GM18502 (cell line): ENCODE measurements at regions not wholly inside any gene's neighbourhood (a gene's known extent, or its start where the extent isn't known, plus 50 kb on each side); places are given as distances from the start of the nearest gene placed in this dataset.

ENCODE experiments used
- ATAC-seq: cut with Tn5 transposase; IDR thresholded peaks from one replicate; pipeline ENCODE4 v1.9.1; 2021; ENCODE audit warnings: mild to moderate bottlenecking; ENCODE audit not compliant: unreplicated experiment, poor library complexity

DNA sequence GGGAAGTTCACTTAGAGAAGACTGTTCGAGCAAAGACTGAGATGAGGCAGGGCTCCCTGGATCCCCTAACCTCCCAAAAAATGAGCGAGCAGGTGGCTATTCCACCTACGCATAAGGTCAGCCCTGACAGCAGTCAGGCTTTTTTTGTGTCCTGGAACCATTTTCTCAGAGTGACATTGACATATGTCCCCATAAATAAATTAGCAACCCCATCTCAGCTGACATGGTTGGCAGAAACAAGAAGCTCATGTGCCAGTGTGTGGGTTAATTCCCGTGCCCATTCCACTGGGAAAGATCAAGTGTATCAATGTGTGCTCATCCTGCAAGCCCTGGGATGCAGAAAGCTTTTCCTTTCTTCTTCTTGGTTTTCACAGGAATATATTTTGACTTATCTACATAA is 740.4 kb upstream of the CELF4 start:
- no peak for ATAC-seq

DNA sequence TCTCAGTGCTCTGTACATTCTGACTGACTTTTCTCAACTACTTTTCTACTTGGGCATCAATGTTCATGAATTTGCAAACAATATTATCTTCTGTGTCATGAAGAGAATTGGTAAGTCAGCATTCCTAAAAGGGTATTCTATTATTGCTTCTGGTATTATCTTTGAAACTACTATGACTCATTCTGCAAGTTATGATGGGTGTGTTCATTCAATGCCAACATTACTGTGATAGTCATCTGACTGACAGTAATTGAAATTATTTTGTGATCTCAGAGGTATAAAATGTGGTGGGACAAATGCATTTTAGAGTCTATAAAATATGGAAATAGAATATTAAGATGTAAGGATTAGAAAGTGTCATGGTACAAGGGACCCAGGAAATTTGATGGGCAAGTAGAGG is 736.0 kb upstream of the CELF4 start:
- no peak for ATAC-seq

DNA sequence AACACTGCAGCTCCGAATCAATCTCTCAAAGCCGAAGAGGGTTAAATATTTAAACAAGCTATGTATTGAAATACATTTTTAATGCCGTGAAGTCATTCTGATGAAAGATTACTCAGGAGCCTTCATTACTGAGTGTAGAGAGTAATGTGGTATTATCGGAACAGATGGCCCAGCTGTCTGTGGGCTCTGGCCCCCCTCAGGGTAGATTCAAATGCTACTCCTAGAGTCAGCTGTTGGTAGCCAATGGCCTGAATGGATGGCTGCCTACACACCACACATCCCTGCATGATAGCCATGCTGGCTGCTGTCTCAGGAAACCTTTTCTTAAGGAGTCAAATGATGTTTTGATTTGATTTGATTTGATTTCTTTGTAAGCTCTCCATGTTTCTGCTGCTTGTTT is 732.3 kb upstream of the CELF4 start:
- no peak for ATAC-seq

DNA sequence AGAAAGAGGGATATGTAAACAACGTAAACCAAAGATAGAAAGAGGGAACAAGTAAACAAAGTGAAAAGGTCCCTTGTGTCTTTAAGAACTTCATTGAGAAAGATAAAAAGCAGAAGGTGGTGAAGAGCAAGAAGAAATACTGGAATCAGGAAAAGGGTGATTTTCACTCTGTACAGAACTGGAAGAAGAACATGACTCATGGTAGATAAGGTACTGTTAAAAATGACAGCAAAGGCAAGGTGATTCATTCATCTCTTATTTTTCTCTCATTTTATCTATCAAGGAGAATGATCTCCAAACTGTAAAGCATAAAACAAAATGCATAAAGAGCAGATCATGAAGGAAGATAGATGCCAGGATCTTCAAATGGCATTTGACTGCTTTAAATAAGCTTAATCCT is 724.6 kb upstream of the CELF4 start:
- no peak for ATAC-seq

DNA sequence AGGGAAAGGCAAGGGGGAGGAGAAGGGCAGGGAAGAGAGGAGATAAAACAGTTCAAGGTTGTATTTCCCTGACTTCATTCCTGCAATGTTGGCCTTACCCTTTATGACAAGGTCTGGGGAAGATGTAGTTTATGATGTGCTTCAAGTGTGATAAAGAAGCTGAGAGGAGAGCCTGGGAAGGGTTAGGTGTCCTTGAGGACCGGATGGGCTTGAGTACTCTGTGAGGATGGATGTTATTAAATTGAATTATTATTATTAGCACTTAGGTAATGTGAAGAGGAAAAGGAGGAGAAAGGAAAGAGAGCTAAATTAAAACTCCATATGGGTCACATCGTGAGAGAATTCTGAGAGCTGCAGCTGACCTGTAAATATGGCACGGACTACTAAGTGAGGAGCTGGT is 719.4 kb upstream of the CELF4 start:
- ATAC-seq, result no peak

DNA sequence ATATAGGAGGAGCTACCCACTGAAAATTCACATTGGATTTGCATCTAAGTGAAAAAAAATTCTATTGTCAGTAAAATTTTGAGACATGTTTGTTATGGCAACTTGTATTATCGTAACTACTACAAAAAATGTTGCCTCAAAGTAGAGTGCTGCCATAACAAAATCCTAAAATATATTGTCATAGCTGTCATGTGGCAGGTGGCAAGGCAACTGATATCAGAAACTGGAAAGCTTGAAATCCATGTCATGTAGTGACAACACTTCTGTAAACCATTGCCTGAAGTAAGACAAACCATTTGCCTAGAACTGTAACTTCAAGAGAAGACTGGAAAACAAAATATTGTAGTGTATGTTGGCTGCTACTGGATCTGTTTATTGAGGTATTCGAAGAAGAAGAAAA is 697.5 kb upstream of the CELF4 start:
- no peak for ATAC-seq

DNA sequence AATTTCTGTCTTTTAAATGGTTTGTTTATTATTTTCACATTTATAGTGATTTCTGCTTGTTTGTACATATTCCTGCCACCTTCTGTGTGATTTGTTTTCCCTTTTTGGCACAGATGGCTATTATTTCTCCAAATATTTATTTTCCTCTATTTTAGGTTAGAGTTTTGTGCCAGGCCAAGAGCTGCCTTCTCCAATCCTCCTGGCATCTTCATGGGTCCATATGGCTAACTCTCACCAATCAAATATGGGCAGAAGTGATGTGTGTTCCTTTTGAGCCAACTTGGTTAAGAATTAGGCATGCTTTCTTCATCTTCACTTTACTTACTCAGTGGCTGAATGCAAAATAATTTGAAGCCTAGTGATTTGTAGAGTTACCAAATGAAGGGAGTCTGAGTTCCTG is 697.1 kb upstream of the CELF4 start:
- no peak for ATAC-seq

DNA sequence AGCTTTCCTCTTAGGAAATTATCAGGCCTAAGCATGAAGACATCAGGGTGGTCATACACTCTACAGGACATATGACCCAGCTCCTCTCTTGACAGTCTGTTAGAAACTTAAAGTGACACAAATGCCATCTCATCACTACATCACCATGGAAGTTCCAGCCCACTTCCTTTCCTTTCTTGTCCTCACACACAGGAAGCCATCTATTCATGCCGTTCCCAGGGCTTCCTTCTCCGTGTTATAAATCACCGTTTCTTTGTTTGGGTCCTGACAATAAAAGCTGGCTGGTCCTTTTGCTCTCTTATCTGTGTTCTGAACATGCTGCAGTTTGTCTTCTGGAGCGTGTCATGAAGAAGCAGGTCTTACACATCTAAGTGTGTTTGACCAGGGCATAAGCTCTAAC is 692.1 kb upstream of the CELF4 start:
- ATAC-seq, result no peak

DNA sequence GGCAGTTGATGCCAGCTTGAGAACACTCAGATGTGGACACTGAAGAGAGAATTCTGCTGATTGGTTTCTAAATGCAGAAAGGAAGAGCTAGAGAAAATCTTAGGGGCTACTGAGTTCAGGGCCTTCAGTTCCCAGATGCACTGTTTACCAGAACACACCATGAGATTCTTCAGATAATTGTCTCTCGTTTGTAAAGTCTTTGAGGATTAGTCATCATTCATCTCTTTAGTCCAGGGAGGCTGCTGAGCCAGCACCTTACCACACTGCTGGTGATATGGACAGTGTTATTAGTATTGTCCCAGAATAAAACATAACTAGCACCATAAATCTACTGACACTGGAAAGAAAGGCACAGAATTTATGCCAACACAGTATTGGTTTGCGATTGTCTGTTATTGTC is 690.8 kb upstream of the CELF4 start:
- no peak for ATAC-seq

DNA sequence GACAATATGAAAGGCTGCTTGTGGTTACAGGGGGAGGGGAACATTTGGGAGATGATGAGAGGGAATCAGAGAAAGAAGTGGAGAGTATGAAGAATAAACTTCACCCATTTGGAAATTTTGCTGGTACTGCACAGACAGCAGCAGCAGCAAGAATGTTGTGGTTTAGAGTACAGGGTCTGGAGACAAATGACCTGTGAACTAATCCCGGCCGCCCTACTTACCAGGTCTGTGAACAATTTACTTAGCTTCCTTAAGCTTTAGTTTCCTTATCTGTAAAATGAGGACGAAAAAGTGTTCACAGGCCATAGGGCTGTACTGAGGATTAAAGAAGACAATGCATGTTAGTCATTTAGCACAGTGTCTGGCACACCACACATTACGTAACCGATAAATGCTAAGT is 685.4 kb upstream of the CELF4 start:
- no peak for ATAC-seq

DNA sequence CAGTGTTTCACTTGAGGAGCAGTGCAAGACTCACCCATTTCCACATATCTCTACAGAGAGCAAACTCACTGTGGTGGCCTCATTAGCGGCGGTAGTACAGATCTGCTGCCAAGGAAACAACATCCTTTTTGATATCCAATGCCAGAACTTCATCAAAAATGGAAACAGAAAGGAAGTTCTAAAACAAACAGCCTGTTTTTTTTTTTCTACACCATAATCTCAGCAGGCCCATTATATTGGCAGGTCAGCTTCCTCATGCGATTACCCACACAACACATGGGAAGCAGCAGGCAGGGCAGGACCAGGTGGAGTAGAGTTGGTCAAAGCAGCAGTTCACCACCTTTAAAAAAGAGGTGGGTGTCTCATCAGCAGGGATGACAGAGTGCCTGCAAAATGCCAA is 678.9 kb upstream of the CELF4 start:
- no peak for ATAC-seq

DNA sequence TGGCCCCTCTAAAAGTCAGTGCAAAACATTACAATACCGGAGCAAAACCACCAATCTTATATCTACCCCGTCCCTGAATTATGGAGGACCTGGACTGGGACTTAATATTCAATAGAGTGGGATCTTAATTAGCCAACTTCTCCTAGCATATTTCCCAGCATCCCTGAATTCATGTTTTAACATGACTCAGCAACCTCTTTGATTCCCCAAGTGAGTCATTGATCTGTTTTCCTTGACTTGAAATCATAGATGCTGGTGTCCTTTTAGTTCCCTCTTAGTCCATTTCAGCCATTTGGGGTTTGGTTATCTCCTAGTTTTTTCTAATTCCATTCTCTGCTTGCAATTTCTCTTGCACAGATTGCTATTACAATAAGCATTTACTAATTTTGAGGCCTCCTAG is 677.7 kb upstream of the CELF4 start:
- ATAC-seq, result no peak

DNA sequence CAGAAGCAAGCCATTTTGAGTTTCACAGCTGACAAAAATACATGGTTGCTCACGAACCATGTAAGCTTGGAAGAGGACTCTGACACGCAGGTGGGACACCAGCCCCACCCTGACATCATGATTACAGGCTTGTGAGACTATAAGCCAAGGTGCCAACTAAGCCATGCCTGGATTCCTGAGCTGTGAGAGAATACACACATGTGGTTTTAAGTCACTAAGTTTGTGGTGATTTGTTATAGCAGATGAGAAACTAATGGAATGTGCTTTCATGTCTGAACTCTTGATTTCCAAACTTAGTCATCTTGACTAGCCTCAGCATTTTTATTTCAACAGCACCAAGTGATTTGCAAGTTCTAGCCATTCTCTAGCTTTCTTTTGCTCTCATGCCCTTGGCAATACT is 676.1 kb upstream of the CELF4 start:
- no peak for ATAC-seq

DNA sequence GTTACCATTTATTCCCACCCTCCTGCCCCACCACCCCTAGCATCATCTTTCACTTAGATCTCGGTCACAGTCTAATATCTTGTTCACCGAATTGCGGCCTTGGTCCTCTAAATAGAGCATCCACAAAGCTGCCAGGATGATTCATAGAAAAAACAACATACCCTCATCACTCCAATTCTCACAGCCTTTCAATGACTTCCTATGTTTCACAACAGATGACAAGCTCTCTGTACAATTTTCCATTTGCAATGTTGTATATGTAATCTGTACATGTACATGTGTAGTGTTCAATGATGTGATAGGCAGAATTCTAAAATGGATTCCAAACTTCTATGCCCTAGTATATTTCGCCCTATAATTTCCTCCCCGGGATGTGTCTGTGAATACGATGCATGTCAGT is 675.6 kb upstream of the CELF4 start:
- ATAC-seq, result no peak

DNA sequence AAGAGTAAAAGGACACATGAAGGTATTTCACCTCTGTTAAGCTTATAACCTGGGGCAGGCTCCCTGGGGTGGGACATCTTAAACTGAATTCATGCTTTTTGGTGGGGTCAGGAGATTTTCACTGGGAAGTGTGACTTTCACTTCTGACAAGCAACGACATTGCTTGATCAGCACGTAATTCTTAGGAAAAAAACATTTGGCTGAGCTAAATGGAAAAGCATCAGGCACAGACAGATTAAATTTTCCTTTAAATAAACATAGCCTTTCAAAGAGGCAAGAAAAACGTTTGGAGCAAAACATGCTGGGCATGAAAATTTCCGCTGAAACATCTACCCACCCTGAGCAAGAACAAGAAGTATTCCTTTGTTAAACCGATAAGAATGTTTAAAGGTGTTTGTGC is 674.0 kb upstream of the CELF4 start:
- ATAC-seq, result no peak

DNA sequence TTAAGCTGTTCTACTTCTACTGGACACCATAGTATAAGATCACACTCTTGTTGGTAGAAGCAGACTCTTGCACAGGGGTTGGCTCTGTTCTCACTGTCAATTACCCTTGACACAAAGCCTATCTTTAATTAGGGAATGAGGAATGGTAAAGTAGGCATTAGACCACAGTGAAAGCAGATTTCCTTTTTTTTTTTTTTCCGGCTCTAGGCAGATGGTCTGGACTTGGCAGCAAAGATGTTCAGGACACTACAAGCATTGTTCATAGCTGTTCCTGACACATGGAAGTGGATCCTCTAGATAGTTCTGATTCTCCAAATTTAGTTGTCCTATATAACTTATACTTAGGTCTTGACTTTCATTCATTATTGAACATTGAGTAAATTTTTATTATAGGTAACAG is 672.2 kb upstream of the CELF4 start:
- no peak for ATAC-seq

DNA sequence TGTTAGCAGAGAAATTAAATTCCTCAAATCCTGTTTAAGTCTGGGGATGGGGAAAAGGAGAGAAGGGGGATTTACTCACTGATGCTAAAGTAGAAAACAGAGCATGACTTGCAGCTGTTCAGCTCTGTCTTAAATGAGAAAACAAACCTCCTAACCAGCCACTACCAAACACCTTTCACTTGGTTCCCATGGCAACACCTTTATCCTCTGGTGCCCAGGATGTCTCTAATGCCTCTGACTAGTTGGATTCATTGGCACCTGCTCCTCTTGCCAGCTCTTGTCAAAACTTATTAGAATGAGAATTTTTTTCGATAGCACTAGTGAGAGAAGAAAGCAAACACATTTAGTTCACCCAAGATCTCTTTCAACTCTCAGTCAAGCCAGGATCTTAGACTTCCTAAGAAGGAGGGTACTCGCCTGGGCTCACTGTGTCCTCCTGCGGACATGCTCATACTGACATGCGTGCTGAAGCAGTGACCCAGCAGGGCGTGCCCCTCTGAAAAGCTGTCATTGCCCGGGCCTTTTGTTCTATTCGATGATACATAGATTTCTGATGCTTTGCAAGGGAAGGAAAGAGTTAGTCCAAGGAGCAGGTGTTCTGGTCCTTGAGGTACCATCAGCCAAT is 656.0 kb upstream of the CELF4 start:
- no peak for ATAC-seq

DNA sequence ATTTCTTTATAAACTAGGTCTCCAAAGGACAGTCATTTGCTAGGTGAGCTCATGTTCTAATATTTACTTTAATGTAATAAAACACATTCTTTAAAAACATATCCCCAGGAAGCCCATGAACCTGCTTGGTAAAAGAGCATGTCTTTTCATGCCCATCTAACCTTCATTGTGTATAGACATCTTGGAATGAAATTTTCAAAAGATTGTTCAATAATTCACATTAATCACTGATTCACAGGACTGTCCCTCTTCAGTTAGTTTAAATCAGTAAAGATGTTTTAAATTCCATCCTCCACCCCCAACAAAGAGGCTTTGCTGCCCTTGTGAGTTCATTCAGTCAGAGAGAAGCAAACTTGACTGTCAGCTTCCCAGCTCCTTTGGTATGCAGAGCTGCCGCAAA is 633.4 kb upstream of the CELF4 start:
- no peak for ATAC-seq

DNA sequence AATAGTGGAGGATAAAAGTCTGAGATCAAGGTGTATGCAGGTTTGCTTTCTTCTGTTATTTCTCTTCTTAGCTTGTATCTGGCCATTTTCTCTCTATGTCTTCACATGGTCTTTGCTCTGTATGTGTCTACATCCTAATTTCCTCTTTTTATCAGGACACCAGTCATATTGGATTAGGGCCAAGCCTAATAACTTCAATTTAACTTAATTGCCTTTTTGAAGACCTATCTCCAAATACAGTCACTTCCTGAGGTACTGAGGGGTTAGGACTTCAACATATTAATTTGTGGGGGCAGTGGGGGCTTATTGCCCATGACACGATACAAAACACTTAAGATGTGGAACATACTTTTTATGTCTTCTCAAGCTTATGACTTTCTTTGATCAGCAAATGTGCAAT is 632.9 kb upstream of the CELF4 start:
- no peak for ATAC-seq

DNA sequence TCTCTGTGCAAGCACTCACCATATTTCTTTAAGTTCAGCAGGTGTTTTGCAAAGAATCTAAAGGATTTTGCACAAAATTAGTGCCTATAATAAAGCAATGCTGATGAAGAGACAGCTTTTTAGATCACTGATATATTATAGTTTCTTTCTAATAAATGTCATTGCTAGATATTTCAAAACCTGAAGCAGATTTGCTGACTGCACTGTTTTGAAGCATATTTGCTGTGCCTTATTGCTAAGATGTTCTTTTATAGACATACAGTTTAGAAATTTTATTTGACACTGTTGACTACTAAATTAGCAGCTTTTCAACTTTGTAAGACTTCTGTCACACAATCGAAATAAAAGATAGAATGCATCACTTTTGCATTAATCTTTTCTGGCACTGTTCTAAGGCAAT is 620.9 kb upstream of the CELF4 start:
- no peak for ATAC-seq

DNA sequence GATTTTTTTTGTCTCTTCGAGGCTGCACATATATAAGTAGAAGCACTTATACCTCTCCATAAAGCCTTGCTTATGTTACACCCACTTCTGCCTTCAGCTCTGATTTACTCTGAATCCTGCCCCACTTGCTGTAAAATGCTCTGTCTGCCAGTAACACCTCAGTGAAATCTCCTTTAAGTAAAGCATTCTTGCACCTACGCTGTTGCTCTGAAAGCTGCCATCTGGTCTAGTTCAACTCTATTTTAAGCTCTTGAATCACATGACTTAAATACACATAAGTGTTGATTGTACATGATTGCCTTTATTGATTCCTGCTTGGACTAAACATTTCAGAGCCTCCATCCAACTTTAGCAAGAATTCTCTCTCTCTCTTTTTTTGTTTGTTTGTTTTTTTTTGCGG is 609.0 kb upstream of the CELF4 start:
- no peak for ATAC-seq

DNA sequence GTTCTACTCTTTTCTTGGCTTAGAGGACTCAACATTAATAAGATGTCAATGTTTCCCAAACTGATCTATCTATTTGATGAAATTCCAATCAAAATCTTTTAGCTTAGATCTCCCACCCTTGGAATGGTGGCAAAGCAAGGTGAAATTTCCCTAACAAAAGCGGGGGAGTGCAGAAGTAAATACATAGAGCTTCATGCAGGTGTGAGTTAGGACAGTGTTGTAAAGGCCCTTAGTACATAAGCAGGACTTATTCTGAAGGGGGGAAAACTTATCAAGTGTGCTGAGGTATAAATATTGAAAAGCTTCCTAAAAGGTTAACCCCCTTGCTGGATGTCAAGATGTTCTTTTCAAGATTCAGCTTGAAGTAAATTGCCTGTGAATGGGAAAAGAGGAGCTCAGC is 608.6 kb upstream of the CELF4 start:
- no peak for ATAC-seq

DNA sequence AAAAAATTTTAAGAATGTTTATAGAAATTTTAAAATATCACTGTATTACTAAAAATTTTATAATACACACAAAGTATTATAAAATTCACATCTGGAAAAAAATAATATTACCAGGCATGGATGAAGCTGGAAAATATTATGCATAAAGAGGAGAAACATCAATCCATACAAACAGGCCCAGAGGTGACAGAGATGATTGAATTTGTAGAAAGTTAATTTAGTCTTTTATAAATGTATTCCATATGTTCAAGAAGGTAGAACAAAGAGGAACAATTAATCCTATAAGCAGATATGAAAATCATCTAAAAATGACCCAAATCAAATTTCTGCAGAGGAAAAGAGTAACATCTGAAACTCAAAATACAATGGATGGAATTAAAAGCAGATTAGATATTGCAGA is 605.2 kb upstream of the CELF4 start:
- ATAC-seq, result no peak
